ENCODE measurements at regions not wholly inside any gene's neighbourhood (a gene's known extent, or its start where the extent isn't known, plus 50 kb on each side); places are given as distances from the start of the nearest gene placed in this dataset.

- DNase-seq, result no peak
Observed at GRCh38 chr6:170160031-170160627, 130.7 kb downstream of the DLL1 start.

GRCh38 chr6:170159022-170159965 is 131.6 kb downstream of the DLL1 start:
- no peak for DNase-seq

- DNase-seq, result no peak
Observed at GRCh38 chr6:170158296-170159021, 132.4 kb downstream of the DLL1 start.

GRCh38 chr6:170157567-170158218 is 133.2 kb downstream of the DLL1 start:
- DNase-seq, result no peak

- no peak for DNase-seq
Observed at GRCh38 chr6:170156448-170157375, 134.2 kb downstream of the DLL1 start.

- DNase-seq, result no peak
Observed at GRCh38 chr6:170155464-170156196, 135.2 kb downstream of the DLL1 start.

GRCh38 chr6:170153436-170154319 is 137.2 kb downstream of the DLL1 start:
- no peak for DNase-seq

GRCh38 chr6:170152989-170153388 is 137.9 kb downstream of the DLL1 start:
- no peak for DNase-seq

GRCh38 chr6:170152124-170152926 is 138.6 kb downstream of the DLL1 start:
- no peak for DNase-seq

- DNase-seq, result no peak
Observed at GRCh38 chr6:170151804-170152123, 139.1 kb downstream of the DLL1 start.

GRCh38 chr6:170151321-170151771 is 139.5 kb downstream of the DLL1 start:
- no peak for DNase-seq

- no peak for DNase-seq
Observed at GRCh38 chr6:170150590-170150945, 140.3 kb downstream of the DLL1 start.

GRCh38 chr6:170149681-170150589 is 140.9 kb downstream of the DLL1 start:
- no peak for DNase-seq

GRCh38 chr6:170148709-170149470 is 142.0 kb downstream of the DLL1 start:
- DNase-seq, result no peak

GRCh38 chr6:170147832-170148708 is 142.8 kb downstream of the DLL1 start:
- DNase-seq, result peak in 2 of 4 experiments; percentile 21

- no peak for DNase-seq
Observed at GRCh38 chr6:170147056-170147787, 143.7 kb downstream of the DLL1 start.
